Uterus (tissue), 2 donors: ENCODE measurements at regions not wholly inside any gene's neighbourhood (a gene's known extent, or its start where the extent isn't known, plus 50 kb on each side); places are given as distances from the start of the nearest gene placed in this dataset.

Experiments used
- POLR2A ChIP-seq, 2 donors: fragments of 450-650 bp; IDR thresholded peaks; one replicate each; pipeline ENCODE4 v1.6.1; 2016; ENCODE audit warnings: antibody characterized with exemption in 2 of 2, mild to moderate bottlenecking in 1 of 2, moderate library complexity in 1 of 2
- TF ChIP-seq, protein P1 (sequence below), 4 experiments: fragments of 200-600 bp in 2 of 4; fragments of 450-650 bp in 2 of 4; sonication (generic) in 2 of 4; IDR thresholded peaks; one replicate each; pipeline ENCODE4 v1.5.1; 2016 to 2019; ENCODE audit warnings: antibody characterized with exemption in 4 of 4, mild to moderate bottlenecking in 2 of 4, moderate library complexity in 1 of 4

DNA sequence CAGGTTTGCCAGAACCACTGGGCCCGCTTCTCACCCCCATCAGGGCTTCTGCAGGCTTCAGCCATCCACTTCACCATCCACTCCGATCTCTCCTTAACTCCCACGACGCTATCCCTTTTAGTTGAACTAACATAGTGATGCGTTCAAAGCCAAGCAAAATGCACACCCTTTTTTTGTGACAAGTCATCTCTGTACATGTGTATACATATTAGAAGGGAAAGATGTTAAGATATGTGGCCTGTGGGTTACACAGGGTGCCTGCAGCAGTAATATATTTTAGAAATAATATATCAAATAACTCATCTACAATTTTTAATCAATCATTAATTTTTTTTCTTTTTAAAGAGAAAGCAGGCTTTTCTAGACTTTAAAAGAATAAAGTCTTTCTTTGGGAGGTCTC, 114.6 kb downstream of the NBPF12 start:
- TF ChIP-seq, protein P1, sequence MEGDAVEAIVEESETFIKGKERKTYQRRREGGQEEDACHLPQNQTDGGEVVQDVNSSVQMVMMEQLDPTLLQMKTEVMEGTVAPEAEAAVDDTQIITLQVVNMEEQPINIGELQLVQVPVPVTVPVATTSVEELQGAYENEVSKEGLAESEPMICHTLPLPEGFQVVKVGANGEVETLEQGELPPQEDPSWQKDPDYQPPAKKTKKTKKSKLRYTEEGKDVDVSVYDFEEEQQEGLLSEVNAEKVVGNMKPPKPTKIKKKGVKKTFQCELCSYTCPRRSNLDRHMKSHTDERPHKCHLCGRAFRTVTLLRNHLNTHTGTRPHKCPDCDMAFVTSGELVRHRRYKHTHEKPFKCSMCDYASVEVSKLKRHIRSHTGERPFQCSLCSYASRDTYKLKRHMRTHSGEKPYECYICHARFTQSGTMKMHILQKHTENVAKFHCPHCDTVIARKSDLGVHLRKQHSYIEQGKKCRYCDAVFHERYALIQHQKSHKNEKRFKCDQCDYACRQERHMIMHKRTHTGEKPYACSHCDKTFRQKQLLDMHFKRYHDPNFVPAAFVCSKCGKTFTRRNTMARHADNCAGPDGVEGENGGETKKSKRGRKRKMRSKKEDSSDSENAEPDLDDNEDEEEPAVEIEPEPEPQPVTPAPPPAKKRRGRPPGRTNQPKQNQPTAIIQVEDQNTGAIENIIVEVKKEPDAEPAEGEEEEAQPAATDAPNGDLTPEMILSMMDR (IDR thresholded peaks at IDR 0.05), result no peak
- no peak for TF ChIP-seq POLR2A (IDR thresholded peaks at IDR 0.05)
